Transverse colon (tissue), 4 donors: ENCODE measurements at regions not wholly inside any gene's neighbourhood (a gene's known extent, or its start where the extent isn't known, plus 50 kb on each side); places are given as distances from the start of the nearest gene placed in this dataset.

Experiments used
- DNase-seq: peaks from one replicate; pipeline ENCODE4 v3.0.0-alpha.2; 2019
- H3K27ac ChIP-seq, 4 donors: fragments of 200-600 bp; sonication (generic); 2 replicates each; pipeline ENCODE4 v1.5.1; 2016 to 2018; ENCODE audit warnings: inconsistent platforms in 4 of 4
- H3K27me3 ChIP-seq: fragments of 200-600 bp; sonication (generic); 2 replicates; pipeline ENCODE4 v1.5.1; 2017; ENCODE audit warnings: inconsistent platforms
- H3K36me3 ChIP-seq, 4 donors: fragments of 200-600 bp; sonication (generic); 2 replicates each; pipeline ENCODE4 v1.5.1; 2017 to 2019; ENCODE audit warnings: inconsistent platforms in 4 of 4
- H3K4me1 ChIP-seq, 4 donors: fragments of 200-600 bp; sonication (generic); 2 replicates each; pipeline ENCODE4 v1.5.1; 2017 to 2020; ENCODE audit warnings: inconsistent platforms in 4 of 4
- H3K4me3 ChIP-seq, 4 donors: fragments of 200-600 bp; sonication (generic); 1 replicate in 1 of 4; 2 replicates in 3 of 4; pipeline versions ENCODE4 v1.5.1 to v1.6.1; 2017 to 2019; ENCODE audit warnings: inconsistent platforms in 4 of 4
- H3K9me3 ChIP-seq, 2 donors: fragments of 200-600 bp; sonication (generic); 2 replicates each; pipeline ENCODE4 v1.5.1; 2017 to 2019; ENCODE audit warnings: inconsistent platforms in 2 of 2
- EP300 ChIP-seq: sonication (generic); formaldehyde crosslinking; IDR thresholded peaks from one replicate; pipeline ENCODE4 v1.6.1; 2017; ENCODE audit warnings: antibody characterized with exemption, low read depth
- POLR2A ChIP-seq: fragments of 450-650 bp; IDR thresholded peaks from one replicate; pipeline ENCODE4 v1.6.1; 2016; ENCODE audit warnings: antibody characterized with exemption, mild to moderate bottlenecking, moderate library complexity
- POLR2AphosphoS5 ChIP-seq, 3 donors: sonication (generic); formaldehyde crosslinking; IDR thresholded peaks; one replicate each; pipeline ENCODE4 v1.6.1; 2016; ENCODE audit warnings: antibody characterized with exemption in 3 of 3
- WGBS, 2 donors: methylation state at CpG; one replicate each; pipeline ENCODE4 v1.1.5; 2018; ENCODE audit warnings: low coverage in 1 of 2; 5-methylcytosine and 5-hydroxymethylcytosine counted together
- in situ Hi-C, 4 donors: fragments of 200-750 bp; cut with MboI; loops; one replicate each; pipeline versions ENCODE4 v1.15.0 to v1.15.1; 2017; ENCODE audit warnings: low sequenced_read_pairs in 3 of 4, low pct_ligation_motif_present in 1 of 4, low pct_unique_long_range_greater_than_20kb in 1 of 4
- intact Hi-C: fragments of 100-400 bp; cut with DNase I; formaldehyde crosslinking; loops from one replicate; pipeline ENCODE4 v1.15.1; 2023; ENCODE audit warnings: low total_unique reads
- TF ChIP-seq, protein P1 (sequence below), 5 experiments: fragments of 200-600 bp in 3 of 5; fragments of 450-650 bp in 2 of 5; sonication (generic) in 3 of 5; IDR thresholded peaks; 1 replicate in 2 of 5; 2 replicates in 3 of 5; pipeline ENCODE4 v1.5.1; 2016 to 2017; ENCODE audit warnings: antibody characterized with exemption in 5 of 5, inconsistent platforms in 3 of 5, mild to moderate bottlenecking in 2 of 5, moderate library complexity in 1 of 5

GRCh38 chr3:152011812-152012735 is 138.6 kb downstream of the SUCNR1 start:
- no peak overlapping the region for H3K27ac ChIP-seq
- no peak overlapping the region for H3K4me3 ChIP-seq
- H3K4me1 ChIP-seq = no peaks in the 10 kb centered on the region
- DNase-seq = no peak
- no peaks in the 10 kb centered on the region for H3K36me3 ChIP-seq
- in situ Hi-C loops (no loop called here), intact Hi-C loops (no loop called here)
- 77 to 78% methylated on average over 4 of the region's 4 CpGs for WGBS, 2 donors
- TF ChIP-seq, protein P1, sequence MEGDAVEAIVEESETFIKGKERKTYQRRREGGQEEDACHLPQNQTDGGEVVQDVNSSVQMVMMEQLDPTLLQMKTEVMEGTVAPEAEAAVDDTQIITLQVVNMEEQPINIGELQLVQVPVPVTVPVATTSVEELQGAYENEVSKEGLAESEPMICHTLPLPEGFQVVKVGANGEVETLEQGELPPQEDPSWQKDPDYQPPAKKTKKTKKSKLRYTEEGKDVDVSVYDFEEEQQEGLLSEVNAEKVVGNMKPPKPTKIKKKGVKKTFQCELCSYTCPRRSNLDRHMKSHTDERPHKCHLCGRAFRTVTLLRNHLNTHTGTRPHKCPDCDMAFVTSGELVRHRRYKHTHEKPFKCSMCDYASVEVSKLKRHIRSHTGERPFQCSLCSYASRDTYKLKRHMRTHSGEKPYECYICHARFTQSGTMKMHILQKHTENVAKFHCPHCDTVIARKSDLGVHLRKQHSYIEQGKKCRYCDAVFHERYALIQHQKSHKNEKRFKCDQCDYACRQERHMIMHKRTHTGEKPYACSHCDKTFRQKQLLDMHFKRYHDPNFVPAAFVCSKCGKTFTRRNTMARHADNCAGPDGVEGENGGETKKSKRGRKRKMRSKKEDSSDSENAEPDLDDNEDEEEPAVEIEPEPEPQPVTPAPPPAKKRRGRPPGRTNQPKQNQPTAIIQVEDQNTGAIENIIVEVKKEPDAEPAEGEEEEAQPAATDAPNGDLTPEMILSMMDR (IDR thresholded peaks at IDR 0.05) = no peak
- TF ChIP-seq EP300 (no peak), POLR2A (no peak), POLR2AphosphoS5 (IDR thresholded peaks at IDR 0.05) (no peak)
- no peaks in the 10 kb centered on the region for H3K9me3 ChIP-seq
- H3K27me3 ChIP-seq = no peaks in the 10 kb centered on the region

DNA sequence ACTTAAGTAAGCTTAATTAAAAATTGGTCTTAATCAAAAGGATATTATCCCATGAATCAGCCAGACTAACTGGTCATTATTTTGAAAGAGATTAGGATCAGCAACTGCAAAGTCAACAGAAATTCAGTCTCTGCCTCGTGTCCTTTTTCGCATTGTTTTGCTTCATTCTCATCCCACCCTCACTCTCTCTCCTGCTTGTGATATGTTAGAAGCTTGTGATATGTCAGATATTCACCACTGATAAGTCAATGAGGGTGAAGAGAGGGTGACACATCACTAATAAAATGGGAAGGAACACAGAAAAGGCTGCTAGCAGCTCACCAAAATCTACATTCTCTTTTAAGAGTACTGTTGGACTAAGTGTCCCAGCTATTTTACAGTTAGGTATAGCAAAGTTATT is 146.1 kb downstream of the SUCNR1 start:
- DNase-seq = no peak
- H3K36me3 ChIP-seq = no peaks in the 10 kb centered on the region
- intact Hi-C loops = no loop called here
- H3K4me1 ChIP-seq = no peaks in the 10 kb centered on the region
- H3K27ac ChIP-seq = no peak overlapping the region
- no peaks in the 10 kb centered on the region for H3K9me3 ChIP-seq
- no peak overlapping the region for H3K4me3 ChIP-seq
- H3K27me3 ChIP-seq = no peaks in the 10 kb centered on the region
- WGBS, 2 donors = 72 to 94% methylated on average over 2 of the region's 2 CpGs
- in situ Hi-C loops = no loop called here
- TF ChIP-seq EP300 (no peak), POLR2A (no peak), POLR2AphosphoS5 (IDR thresholded peaks at IDR 0.05) (no peak)
- TF ChIP-seq, protein P1 (IDR thresholded peaks at IDR 0.05) = no peak

DNA sequence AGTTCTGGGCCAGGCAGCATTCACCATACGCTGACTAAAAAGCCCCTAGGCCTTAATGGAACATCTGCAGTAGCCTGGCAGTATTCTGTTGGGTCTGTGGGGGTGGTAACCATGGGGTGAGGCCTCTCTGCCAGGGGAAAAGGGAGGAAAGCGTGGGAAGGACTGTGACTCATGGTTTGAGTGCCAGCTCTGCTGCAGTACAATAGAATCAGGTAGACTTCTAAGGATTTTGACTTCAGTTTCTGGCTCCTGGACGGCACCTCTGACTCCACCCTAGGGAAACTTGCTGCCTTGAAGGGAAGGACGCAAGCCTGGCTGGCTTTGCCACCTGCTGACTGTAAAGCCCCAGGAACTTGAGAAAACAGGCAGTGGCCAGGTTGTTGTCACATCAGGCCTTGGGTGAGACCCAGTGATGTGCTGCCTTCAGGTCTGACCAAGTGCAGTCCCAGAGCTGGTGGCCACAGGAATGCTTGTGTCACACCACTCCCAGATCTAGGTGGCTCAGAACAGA is 148.6 kb downstream of the SUCNR1 start:
- in situ Hi-C loops (no loop called here), intact Hi-C loops (no loop called here)
- WGBS, 2 donors = 84% methylated on average over 4 of the region's 4 CpGs; no CpG with 5 or more reads in 1 of the 2 donors
- TF ChIP-seq, protein P1 (IDR thresholded peaks at IDR 0.05) = no peak
- TF ChIP-seq EP300 (no peak), POLR2AphosphoS5 (IDR thresholded peaks at IDR 0.05) (no peak), POLR2A (no peak)
- H3K36me3 ChIP-seq = no peaks in the 10 kb centered on the region
- no peak overlapping the region for H3K4me3 ChIP-seq
- no peaks in the 10 kb centered on the region for H3K27me3 ChIP-seq
- peaks cover 0 to 8% (median 4%) of the 10 kb centered on the region in 4 donors for H3K4me1 ChIP-seq
- no peaks in the 10 kb centered on the region for H3K9me3 ChIP-seq
- no peak overlapping the region for H3K27ac ChIP-seq
- no peak for DNase-seq

GRCh38 chr3:152026033-152026556 is 152.7 kb downstream of the SUCNR1 start:
- H3K36me3 ChIP-seq = no peaks in the 10 kb centered on the region
- no peak for DNase-seq
- peaks cover 0 to 8% (median 4%) of the 10 kb centered on the region in 4 donors for H3K4me1 ChIP-seq
- H3K27me3 ChIP-seq = no peaks in the 10 kb centered on the region
- in situ Hi-C loops (no loop called here), intact Hi-C loops (no loop called here)
- no peaks in the 10 kb centered on the region for H3K9me3 ChIP-seq
- H3K27ac ChIP-seq = no peak overlapping the region
- no peak overlapping the region for H3K4me3 ChIP-seq
- 39 to 41% methylated on average over 5 of the region's 5 CpGs for WGBS, 2 donors
- TF ChIP-seq EP300 = no peak
- TF ChIP-seq, protein P1 (IDR thresholded peaks at IDR 0.05) = peak in 2 of 5 experiments; percentile 27 to 33
